ENCODE measurements at regions not wholly inside any gene's neighbourhood (a gene's known extent, or its start where the extent isn't known, plus 50 kb on each side); places are given as distances from the start of the nearest gene placed in this dataset.

DNA sequence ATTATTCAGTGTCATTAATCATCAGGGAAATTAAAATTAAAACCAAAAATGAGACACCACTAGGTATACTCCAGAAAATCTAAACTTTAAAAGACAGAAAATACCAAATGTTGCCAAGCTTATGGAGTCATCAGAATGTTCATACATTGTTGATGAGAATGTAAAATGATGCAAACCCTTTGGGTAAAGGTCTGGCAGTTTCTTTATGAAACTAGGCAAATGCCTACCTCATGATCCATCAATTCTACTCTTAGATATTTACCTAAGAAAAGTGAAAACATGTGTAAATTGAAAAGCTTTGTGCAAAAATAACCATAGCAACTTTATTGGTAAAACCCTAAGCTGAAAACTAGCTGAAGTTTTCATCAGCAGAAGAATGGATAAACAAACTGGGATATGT lies 329.5 kb upstream of the MEOX2 start:
- Histone ChIP-seq H3K27me3 (ENCODE audit: control insufficient read depth in 1 of 2, insufficient read depth in 1 of 2, low read length in 2 of 2) (no peaks in the 10 kb centered on the region), H3K4me1 (ENCODE audit: control insufficient read depth, insufficient read depth, low read depth, low read length) (no peaks in the 10 kb centered on the region), H4K8ac (ENCODE audit: low read length) (no peak overlapping the region), H2BK15ac (ENCODE audit: low read depth, poor library complexity, severe bottlenecking) (no peak overlapping the region), H3K27ac (ENCODE audit: low read length, poor library complexity, severe bottlenecking) (no peak overlapping the region), H3K9ac (ENCODE audit: low read length) (no peak overlapping the region), H3K79me1 (replicated peaks; ENCODE audit: low read length, poor library complexity, severe bottlenecking) (no peaks in the 10 kb centered on the region), H3K36me3 (ENCODE audit: control insufficient read depth in 1 of 2, insufficient read depth in 2 of 2, low read depth in 1 of 2, low read length in 2 of 2) (no peaks in the 10 kb centered on the region), H3K4me2 (ENCODE audit: low read length, poor library complexity, severe bottlenecking) (no peak overlapping the region), H2BK120ac (ENCODE audit: low read depth, low read length) (no peak overlapping the region), H2AK5ac (ENCODE audit: low read length, severe bottlenecking) (no peak overlapping the region), H2BK12ac (ENCODE audit: low read length in 2 of 2) (no peak overlapping the region), H4K91ac (ENCODE audit: low read length) (no peak overlapping the region), H2AFZ (ENCODE audit: low read depth, low read length) (no peak overlapping the region), H2BK5ac (ENCODE audit: low read depth, low read length, poor library complexity, severe bottlenecking) (no peak overlapping the region), H3K9me3 (ENCODE audit: control insufficient read depth, low read length) (peaks cover 2% of the 10 kb centered on the region), H3K23ac (ENCODE audit: low read length in 2 of 2) (no peak overlapping the region), H3K18ac (ENCODE audit: low read depth in 1 of 2, low read length in 2 of 2) (no peak overlapping the region), H3K4ac (ENCODE audit: low read depth in 1 of 2, low read length in 2 of 2) (no peak overlapping the region), H3K14ac (ENCODE audit: low read length in 2 of 2) (no peak overlapping the region), H3K4me3 (ENCODE audit: insufficient read depth in 1 of 2, low read depth in 1 of 2, low read length in 2 of 2) (no peak overlapping the region)
- DNase-seq: no peak

DNA sequence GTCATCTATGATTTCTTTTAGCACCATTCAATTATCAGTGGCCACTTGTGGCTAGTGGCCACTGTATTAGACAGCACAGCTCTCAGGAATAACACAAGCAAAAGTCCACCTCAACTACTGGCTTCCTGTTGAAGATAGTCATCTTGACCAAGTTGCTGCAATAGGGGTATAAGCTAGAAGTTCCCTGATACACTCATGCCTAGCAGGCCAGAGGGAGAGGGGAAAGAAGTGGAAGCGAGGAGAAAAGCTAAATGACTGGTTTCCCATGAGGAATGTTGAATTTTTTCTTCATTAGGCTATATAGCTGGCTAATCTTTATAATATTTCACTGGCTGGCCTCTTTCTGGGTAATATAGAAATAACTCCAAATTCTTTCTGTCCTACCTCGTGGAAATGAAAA lies 327.5 kb upstream of the MEOX2 start:
- no peak overlapping the region for H3K23ac ChIP-seq (ENCODE audit: low read length in 2 of 2)
- H3K4me3 ChIP-seq (ENCODE audit: insufficient read depth in 1 of 2, low read depth in 1 of 2, low read length in 2 of 2): no peak overlapping the region
- no peak overlapping the region for H2BK120ac ChIP-seq (ENCODE audit: low read depth, low read length)
- H3K9ac ChIP-seq (ENCODE audit: low read length): no peak overlapping the region
- 90% methylated on average over 2 of the region's 2 CpGs for WGBS
- no peaks in the 10 kb centered on the region for H3K36me3 ChIP-seq (ENCODE audit: control insufficient read depth in 1 of 2, insufficient read depth in 2 of 2, low read depth in 1 of 2, low read length in 2 of 2)
- H3K4me2 ChIP-seq (ENCODE audit: low read length, poor library complexity, severe bottlenecking): no peak overlapping the region
- H3K9me3 ChIP-seq (ENCODE audit: control insufficient read depth, low read length): peaks cover 9% of the 10 kb centered on the region
- no peaks in the 10 kb centered on the region for H3K79me1 ChIP-seq (replicated peaks; ENCODE audit: low read length, poor library complexity, severe bottlenecking)
- no peaks in the 10 kb centered on the region for H3K27me3 ChIP-seq (ENCODE audit: control insufficient read depth in 1 of 2, insufficient read depth in 1 of 2, low read length in 2 of 2)
- H2AK5ac ChIP-seq (ENCODE audit: low read length, severe bottlenecking): no peak overlapping the region
- H3K4ac ChIP-seq (ENCODE audit: low read depth in 1 of 2, low read length in 2 of 2): no peak overlapping the region
- H2AFZ ChIP-seq (ENCODE audit: low read depth, low read length): no peak overlapping the region
- H2BK15ac ChIP-seq (ENCODE audit: low read depth, poor library complexity, severe bottlenecking): no peak overlapping the region
- no peaks in the 10 kb centered on the region for H3K4me1 ChIP-seq (ENCODE audit: control insufficient read depth, insufficient read depth, low read depth, low read length)
- no peak for DNase-seq
- H3K27ac ChIP-seq (ENCODE audit: low read length, poor library complexity, severe bottlenecking): no peak overlapping the region
- no peak overlapping the region for H2BK5ac ChIP-seq (ENCODE audit: low read depth, low read length, poor library complexity, severe bottlenecking)
- H2BK12ac ChIP-seq (ENCODE audit: low read length in 2 of 2): no peak overlapping the region
- no peak overlapping the region for H3K14ac ChIP-seq (ENCODE audit: low read length in 2 of 2)
- no peak overlapping the region for H4K8ac ChIP-seq (ENCODE audit: low read length)
- H3K18ac ChIP-seq (ENCODE audit: low read depth in 1 of 2, low read length in 2 of 2): no peak overlapping the region
- H4K91ac ChIP-seq (ENCODE audit: low read length): no peak overlapping the region

DNA sequence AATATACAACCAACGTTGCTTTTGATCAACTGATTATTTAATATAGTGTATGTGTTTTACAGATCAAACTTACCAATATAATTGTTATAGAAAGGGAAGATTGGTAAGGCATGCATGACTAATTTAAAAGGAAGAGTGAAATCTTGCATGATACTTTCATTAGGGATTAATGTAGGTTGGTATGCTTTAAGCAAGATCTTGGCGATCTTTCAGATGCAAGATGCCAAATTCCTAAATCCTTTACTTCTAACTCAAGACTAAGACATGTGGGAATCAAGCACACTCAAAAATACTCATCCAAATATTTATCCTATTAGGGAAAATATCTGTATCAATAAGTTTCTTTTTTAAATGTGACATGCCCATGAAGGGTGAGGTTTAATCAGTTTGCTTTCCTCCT lies 321.4 kb upstream of the MEOX2 start:
- Histone ChIP-seq H2BK12ac (ENCODE audit: low read length in 2 of 2) (no peak overlapping the region), H3K18ac (ENCODE audit: low read depth in 1 of 2, low read length in 2 of 2) (no peak overlapping the region), H3K4me2 (ENCODE audit: low read length, poor library complexity, severe bottlenecking) (no peak overlapping the region), H3K27ac (ENCODE audit: low read length, poor library complexity, severe bottlenecking) (no peak overlapping the region), H3K9ac (ENCODE audit: low read length) (no peak overlapping the region), H3K4ac (ENCODE audit: low read depth in 1 of 2, low read length in 2 of 2) (no peak overlapping the region), H4K8ac (ENCODE audit: low read length) (no peak overlapping the region), H3K23ac (ENCODE audit: low read length in 2 of 2) (no peak overlapping the region), H2BK120ac (ENCODE audit: low read depth, low read length) (no peak overlapping the region), H4K91ac (ENCODE audit: low read length) (no peak overlapping the region), H3K14ac (ENCODE audit: low read length in 2 of 2) (no peak overlapping the region), H2AK5ac (ENCODE audit: low read length, severe bottlenecking) (no peak overlapping the region), H3K9me3 (ENCODE audit: control insufficient read depth, low read length) (peaks cover 9% of the 10 kb centered on the region), H3K4me3 (ENCODE audit: insufficient read depth in 1 of 2, low read depth in 1 of 2, low read length in 2 of 2) (no peak overlapping the region), H2BK5ac (ENCODE audit: low read depth, low read length, poor library complexity, severe bottlenecking) (no peak overlapping the region), H2AFZ (ENCODE audit: low read depth, low read length) (no peak overlapping the region), H3K36me3 (ENCODE audit: control insufficient read depth in 1 of 2, insufficient read depth in 2 of 2, low read depth in 1 of 2, low read length in 2 of 2) (no peaks in the 10 kb centered on the region), H3K4me1 (ENCODE audit: control insufficient read depth, insufficient read depth, low read depth, low read length) (no peaks in the 10 kb centered on the region), H3K27me3 (ENCODE audit: control insufficient read depth in 1 of 2, insufficient read depth in 1 of 2, low read length in 2 of 2) (no peaks in the 10 kb centered on the region), H3K79me1 (replicated peaks; ENCODE audit: low read length, poor library complexity, severe bottlenecking) (no peaks in the 10 kb centered on the region), H2BK15ac (ENCODE audit: low read depth, poor library complexity, severe bottlenecking) (no peak overlapping the region)
- no peak for DNase-seq
- whole genome bisulfite sequencing: no CpG with 5 or more reads among the region's 2 CpGs

DNA sequence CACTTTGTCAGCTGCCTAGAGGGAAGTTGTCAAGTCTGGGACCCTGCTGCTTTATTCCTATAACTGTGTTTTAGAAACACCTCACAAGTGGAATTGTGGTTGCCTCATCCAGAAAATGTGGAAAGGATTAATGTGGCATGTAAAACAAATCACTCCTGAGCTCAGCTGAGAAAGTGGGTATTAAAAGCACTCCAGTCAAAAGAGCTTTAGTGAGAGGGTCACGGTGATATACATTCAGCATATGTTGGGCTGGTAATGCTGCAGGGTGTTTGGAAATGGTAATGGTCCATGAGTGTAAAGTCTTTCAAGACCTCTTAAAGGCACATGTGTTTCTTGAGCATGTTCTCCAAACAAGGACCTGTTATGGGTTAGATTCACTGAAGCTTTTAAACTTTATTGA lies 318.2 kb upstream of the MEOX2 start:
- H2BK15ac ChIP-seq (ENCODE audit: low read depth, poor library complexity, severe bottlenecking): no peak overlapping the region
- H3K4me1 ChIP-seq (ENCODE audit: control insufficient read depth, insufficient read depth, low read depth, low read length): no peaks in the 10 kb centered on the region
- no peak overlapping the region for H2AK5ac ChIP-seq (ENCODE audit: low read length, severe bottlenecking)
- H3K14ac ChIP-seq (ENCODE audit: low read length in 2 of 2): no peak overlapping the region
- no peaks in the 10 kb centered on the region for H3K36me3 ChIP-seq (ENCODE audit: control insufficient read depth in 1 of 2, insufficient read depth in 2 of 2, low read depth in 1 of 2, low read length in 2 of 2)
- H3K4me3 ChIP-seq (ENCODE audit: insufficient read depth in 1 of 2, low read depth in 1 of 2, low read length in 2 of 2): no peak overlapping the region
- no peak overlapping the region for H3K23ac ChIP-seq (ENCODE audit: low read length in 2 of 2)
- H4K91ac ChIP-seq (ENCODE audit: low read length): no peak overlapping the region
- 71% methylated on average over 1 of the region's 1 CpG for WGBS
- no peak overlapping the region for H2BK12ac ChIP-seq (ENCODE audit: low read length in 2 of 2)
- H2AFZ ChIP-seq (ENCODE audit: low read depth, low read length): no peak overlapping the region
- H3K4ac ChIP-seq (ENCODE audit: low read depth in 1 of 2, low read length in 2 of 2): no peak overlapping the region
- H3K27ac ChIP-seq (ENCODE audit: low read length, poor library complexity, severe bottlenecking): no peak overlapping the region
- no peak overlapping the region for H2BK120ac ChIP-seq (ENCODE audit: low read depth, low read length)
- H3K79me1 ChIP-seq (replicated peaks; ENCODE audit: low read length, poor library complexity, severe bottlenecking): no peaks in the 10 kb centered on the region
- no peaks in the 10 kb centered on the region for H3K9me3 ChIP-seq (ENCODE audit: control insufficient read depth, low read length)
- no peak overlapping the region for H4K8ac ChIP-seq (ENCODE audit: low read length)
- H2BK5ac ChIP-seq (ENCODE audit: low read depth, low read length, poor library complexity, severe bottlenecking): no peak overlapping the region
- H3K9ac ChIP-seq (ENCODE audit: low read length): no peak overlapping the region
- H3K18ac ChIP-seq (ENCODE audit: low read depth in 1 of 2, low read length in 2 of 2): no peak overlapping the region
- H3K4me2 ChIP-seq (ENCODE audit: low read length, poor library complexity, severe bottlenecking): no peak overlapping the region
- DNase-seq: no peak
- H3K27me3 ChIP-seq (ENCODE audit: control insufficient read depth in 1 of 2, insufficient read depth in 1 of 2, low read length in 2 of 2): no peaks in the 10 kb centered on the region

Data from mesenchymal stem cell (in vitro differentiated cells and primary cell).